ENCODE measurements at regions not wholly inside any gene's neighbourhood (a gene's known extent, or its start where the extent isn't known, plus 50 kb on each side); places are given as distances from the start of the nearest gene placed in this dataset.
"Not testable (repeated sequence)": the region's sequence is repeated elsewhere in the genome, so short reads cannot be mapped to it uniquely, and the experiment has no call there.

GRCh38 chr5:126011526-126011925 lies 411.7 kb upstream of the GRAMD2B start:
- TF ChIP-seq POLR2AphosphoS5, POLR2A (IDR thresholded peaks at IDR 0.05; ENCODE audit: low read depth, low read length): not testable (repeated sequence)

Data from GM12892 (cell line).